Heart left ventricle (tissue), 13 donors: ENCODE measurements at regions not wholly inside any gene's neighbourhood (a gene's known extent, or its start where the extent isn't known, plus 50 kb on each side); places are given as distances from the start of the nearest gene placed in this dataset.

Source experiments
- CTCF ChIP-seq, 12 donors: fragments of 200-600 bp; sonication (generic) in 4 of 12; IDR thresholded peaks; one replicate each; pipeline versions ENCODE4 v1.5.0 to v1.8.0; 2018 to 2022; ENCODE audit warnings: antibody characterized with exemption in 12 of 12, mild to moderate bottlenecking in 5 of 12
- POLR2A ChIP-seq, 2 donors: fragments of 450-650 bp; IDR thresholded peaks; one replicate each; pipeline ENCODE4 v1.6.1; 2017; ENCODE audit warnings: antibody characterized with exemption in 2 of 2, mild to moderate bottlenecking in 2 of 2, moderate library complexity in 2 of 2
- donor health status: ischemic (EF 13 %, LVEDD 7.1; RV severe dilation, severe dysfunction).
- donor health status: DM: no; HTN: yes; CAD: no.
- donor health status: DM: no; HTN: no; CAD: no.
- donor health status: ischemic (EF 25% LVEDD 6.9; RV normal size, moderate dysfunction).
- donor health status: ischemic (EF 25% LVEDD 5.7; RV mildly dilated, moderate dysfunction).
- donor health status: ischemic (EF 35%, LVEDD 5.7; RV mildly dilated, moderate dysfunction).
- donor health status: nonischemic (EF 11% LVEDD 7.7; RV severe dilation, severe dysfunction).
- donor health status: DM: yes; HTN: yes; CAD: no.
- donor health status: PGD.
- donor health status: ischemic (EF 29% LVEDD 5.4; RV normal size, mild dysfunction).
- donor health status: nonischemic (EF 23%, LVEDD 6.1; RV moderate dilation, normal function).

DNA sequence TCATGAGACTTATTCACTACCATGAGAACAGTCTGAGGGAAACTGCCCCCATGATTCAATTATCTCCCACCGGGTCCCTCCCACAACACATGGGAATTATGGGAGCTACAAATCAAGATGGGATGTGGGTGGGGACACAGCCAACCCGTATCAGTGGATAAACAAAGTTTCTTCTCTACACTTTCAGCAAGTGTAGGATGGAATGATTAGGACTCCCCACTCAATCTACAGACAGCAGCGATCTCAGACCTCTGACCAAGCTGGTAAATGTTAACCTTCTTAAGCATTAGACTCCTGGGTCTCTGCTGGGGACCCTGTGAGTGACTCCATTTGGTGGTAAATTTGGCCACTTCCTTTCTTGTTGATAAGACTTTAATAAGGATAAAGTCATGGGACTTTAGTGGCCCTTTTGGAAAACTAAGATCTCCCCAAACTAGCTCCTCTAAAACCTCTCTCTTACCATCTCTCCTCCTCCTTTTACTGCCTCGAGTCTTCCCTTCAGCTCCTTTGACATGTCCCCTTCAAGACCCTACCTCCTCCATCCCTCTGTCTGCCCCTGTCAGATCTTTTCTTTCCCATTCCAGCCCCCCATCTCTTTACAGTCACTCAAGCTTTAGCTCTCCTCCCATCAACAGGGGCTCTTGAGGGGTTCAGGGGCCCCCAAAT is 71.9 kb downstream of the MYL12B start:
- no peak for TF ChIP-seq POLR2A (IDR thresholded peaks at IDR 0.05)
- TF ChIP-seq CTCF (IDR thresholded peaks at IDR 0.05): no peak
